Endodermal cell (in vitro differentiated cells): ENCODE measurements at regions not wholly inside any gene's neighbourhood (a gene's known extent, or its start where the extent isn't known, plus 50 kb on each side); places are given as distances from the start of the nearest gene placed in this dataset.

ENCODE experiments used
- DNase-seq: peaks from one replicate; pipeline ENCODE4 v3.0.0-alpha.2; 2017
- H3K27ac ChIP-seq: 2 replicates; pipeline ENCODE4 v1.5.1; 2013; ENCODE audit warnings: mild to moderate bottlenecking, low read depth, low read length, moderate library complexity
- H3K27me3 ChIP-seq: 2 replicates; pipeline ENCODE4 v1.6.1; 2013; ENCODE audit warnings: mild to moderate bottlenecking, low read length, moderate library complexity; ENCODE audit not compliant: insufficient read depth, control insufficient read depth, poor library complexity, severe bottlenecking
- H3K36me3 ChIP-seq: 2 replicates; pipeline ENCODE4 v1.7.0; 2013; ENCODE audit warnings: mild to moderate bottlenecking, low read length, moderate library complexity; ENCODE audit not compliant: control insufficient read depth, insufficient read depth
- H3K4me1 ChIP-seq: one replicate; pipeline ENCODE4 v1.7.0; 2013; ENCODE audit warnings: low read length; ENCODE audit not compliant: control insufficient read depth, insufficient read depth
- H3K4me3 ChIP-seq: 2 replicates; pipeline ENCODE4 v1.5.1; 2013; ENCODE audit warnings: mild to moderate bottlenecking, low read length, moderate library complexity
- H3K9ac ChIP-seq: 2 replicates; pipeline ENCODE4 v1.6.1; 2013; ENCODE audit warnings: mild to moderate bottlenecking, low read length, moderate library complexity; ENCODE audit not compliant: poor library complexity, severe bottlenecking; ENCODE audit errors: extremely low read depth
- H3K9me3 ChIP-seq: 2 replicates; pipeline ENCODE4 v1.6.1; 2013; ENCODE audit warnings: mild to moderate bottlenecking, low read length, moderate library complexity; ENCODE audit not compliant: control insufficient read depth
- H3K27ac Mint-ChIP-seq: 2 replicates; pipeline ENCODE4 v1.8.0; 2020; ENCODE audit warnings: mixed read lengths
- H3K27me3 Mint-ChIP-seq: 2 replicates; pipeline ENCODE4 v1.8.0; 2021; ENCODE audit warnings: mild to moderate bottlenecking, mixed read lengths; ENCODE audit not compliant: insufficient read depth
- H3K36me3 Mint-ChIP-seq: 2 replicates; pipeline ENCODE4 v1.8.0; 2020; ENCODE audit warnings: low read depth, mixed read lengths
- H3K4me1 Mint-ChIP-seq: 2 replicates; pipeline ENCODE4 v1.8.0; 2020; ENCODE audit warnings: mixed read lengths
- H3K4me3 Mint-ChIP-seq: 2 replicates; pipeline ENCODE4 v1.8.0; 2020; ENCODE audit warnings: mild to moderate bottlenecking, moderate library complexity, mixed read lengths
- H3K9me3 Mint-ChIP-seq: 2 replicates; pipeline ENCODE4 v1.8.0; 2020; ENCODE audit warnings: mild to moderate bottlenecking, mixed read lengths
- CTCF ChIP-seq: fragments of 200-600 bp; sonication (generic); conservative IDR thresholded peaks from 2 replicates; pipeline ENCODE4 v1.5.0; 2021; ENCODE audit warnings: antibody characterized with exemption, mild to moderate bottlenecking
- WGBS, 2 experiments: methylation state at CpG; one replicate each; pipeline versions ENCODE4 v1.1.5 to v1.1.7; 2013; ENCODE audit warnings: missing lambda C conversion rate in 2 of 2, mixed read lengths in 1 of 2; ENCODE audit not compliant: insufficient coverage in 1 of 2, insufficient read length in 1 of 2; 5-methylcytosine and 5-hydroxymethylcytosine counted together

- H3K36me3 ChIP-seq = no peaks in the 10 kb centered on the region
- no peak for TF ChIP-seq CTCF
- H3K9ac ChIP-seq = no peak overlapping the region
- Mint-ChIP-seq H3K4me1 (no peaks in the 10 kb centered on the region), H3K36me3 (no peaks in the 10 kb centered on the region), H3K4me3 (no peak overlapping the region), H3K27ac (no peak overlapping the region), H3K27me3 (no peaks in the 10 kb centered on the region), H3K9me3 (no peaks in the 10 kb centered on the region)
- no peak overlapping the region for H3K4me3 ChIP-seq
- no peaks in the 10 kb centered on the region for H3K9me3 ChIP-seq
- no peaks in the 10 kb centered on the region for H3K4me1 ChIP-seq
- no peaks in the 10 kb centered on the region for H3K27me3 ChIP-seq
- H3K27ac ChIP-seq = no peak overlapping the region
- no peak for DNase-seq
- WGBS, 2 experiments = 92 to 96% methylated on average over 4 of the region's 4 CpGs
Measured at GRCh38 chr9:23314247-23314646, 511.8 kb downstream of the ELAVL2 start.

GRCh38 chr9:23319092-23319491 lies 506.9 kb downstream of the ELAVL2 start:
- Histone ChIP-seq H3K9me3 (no peaks in the 10 kb centered on the region), H3K4me3 (no peak overlapping the region), H3K27me3 (no peaks in the 10 kb centered on the region), H3K4me1 (no peaks in the 10 kb centered on the region), H3K27ac (no peak overlapping the region), H3K9ac (no peak overlapping the region), H3K36me3 (no peaks in the 10 kb centered on the region)
- Mint-ChIP-seq H3K4me1 (no peaks in the 10 kb centered on the region), H3K27me3 (peaks cover 10% of the 10 kb centered on the region), H3K36me3 (no peaks in the 10 kb centered on the region), H3K4me3 (no peak overlapping the region), H3K9me3 (no peaks in the 10 kb centered on the region), H3K27ac (no peak overlapping the region)
- DNase-seq = no peak
- TF ChIP-seq CTCF = no peak

GRCh38 chr9:23321049-23321448 lies 505.0 kb downstream of the ELAVL2 start:
- Histone ChIP-seq H3K36me3 (no peaks in the 10 kb centered on the region), H3K9ac (no peak overlapping the region), H3K27ac (no peak overlapping the region), H3K27me3 (no peaks in the 10 kb centered on the region), H3K4me1 (no peaks in the 10 kb centered on the region), H3K9me3 (no peaks in the 10 kb centered on the region), H3K4me3 (no peak overlapping the region)
- no peaks in the 10 kb centered on the region for H3K9me3 Mint-ChIP-seq
- no peak for DNase-seq
- peaks cover 25% of the 10 kb centered on the region for H3K27me3 Mint-ChIP-seq
- WGBS, 2 experiments = 94 to 100% methylated on average over 1 to 2 of the region's 2 CpGs
- H3K36me3 Mint-ChIP-seq = no peaks in the 10 kb centered on the region
- no peak overlapping the region for H3K27ac Mint-ChIP-seq
- H3K4me3 Mint-ChIP-seq = no peak overlapping the region
- H3K4me1 Mint-ChIP-seq = no peaks in the 10 kb centered on the region
- no peak for TF ChIP-seq CTCF
